Transverse colon (tissue), 3 donors: ENCODE measurements at regions not wholly inside any gene's neighbourhood (a gene's known extent, or its start where the extent isn't known, plus 50 kb on each side); places are given as distances from the start of the nearest gene placed in this dataset.

Experiments
- POLR2A ChIP-seq: fragments of 450-650 bp; IDR thresholded peaks from one replicate; pipeline ENCODE4 v1.6.1; 2016; ENCODE audit warnings: antibody characterized with exemption, mild to moderate bottlenecking, moderate library complexity
- TF ChIP-seq, protein P1 (sequence below), 5 experiments: fragments of 200-600 bp in 3 of 5; fragments of 450-650 bp in 2 of 5; sonication (generic) in 3 of 5; IDR thresholded peaks; 1 replicate in 2 of 5; 2 replicates in 3 of 5; pipeline ENCODE4 v1.5.1; 2016 to 2017; ENCODE audit warnings: antibody characterized with exemption in 5 of 5, inconsistent platforms in 3 of 5, mild to moderate bottlenecking in 2 of 5, moderate library complexity in 1 of 5

DNA sequence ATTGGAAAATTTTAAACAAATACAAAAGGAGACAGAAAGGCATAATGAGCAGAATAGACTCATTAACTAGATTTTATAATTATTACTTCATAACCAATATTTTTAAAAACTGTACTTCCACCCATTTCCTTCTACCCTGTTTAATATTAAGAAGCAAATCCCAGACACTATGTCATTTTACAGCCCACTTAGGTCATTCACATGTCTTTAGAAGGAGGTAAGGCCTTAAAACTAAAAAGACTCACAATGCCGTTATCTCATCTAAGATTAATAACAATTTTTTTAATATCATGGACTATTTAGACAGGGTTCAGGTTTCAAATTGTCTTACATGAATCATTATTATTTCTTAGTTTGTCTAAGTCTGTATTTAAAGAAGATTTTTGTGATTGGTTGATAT, 217.2 kb downstream of the NFKBIZ start:
- TF ChIP-seq, protein P1, sequence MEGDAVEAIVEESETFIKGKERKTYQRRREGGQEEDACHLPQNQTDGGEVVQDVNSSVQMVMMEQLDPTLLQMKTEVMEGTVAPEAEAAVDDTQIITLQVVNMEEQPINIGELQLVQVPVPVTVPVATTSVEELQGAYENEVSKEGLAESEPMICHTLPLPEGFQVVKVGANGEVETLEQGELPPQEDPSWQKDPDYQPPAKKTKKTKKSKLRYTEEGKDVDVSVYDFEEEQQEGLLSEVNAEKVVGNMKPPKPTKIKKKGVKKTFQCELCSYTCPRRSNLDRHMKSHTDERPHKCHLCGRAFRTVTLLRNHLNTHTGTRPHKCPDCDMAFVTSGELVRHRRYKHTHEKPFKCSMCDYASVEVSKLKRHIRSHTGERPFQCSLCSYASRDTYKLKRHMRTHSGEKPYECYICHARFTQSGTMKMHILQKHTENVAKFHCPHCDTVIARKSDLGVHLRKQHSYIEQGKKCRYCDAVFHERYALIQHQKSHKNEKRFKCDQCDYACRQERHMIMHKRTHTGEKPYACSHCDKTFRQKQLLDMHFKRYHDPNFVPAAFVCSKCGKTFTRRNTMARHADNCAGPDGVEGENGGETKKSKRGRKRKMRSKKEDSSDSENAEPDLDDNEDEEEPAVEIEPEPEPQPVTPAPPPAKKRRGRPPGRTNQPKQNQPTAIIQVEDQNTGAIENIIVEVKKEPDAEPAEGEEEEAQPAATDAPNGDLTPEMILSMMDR (IDR thresholded peaks at IDR 0.05) = no peak
- no peak for TF ChIP-seq POLR2A
